Keratinocyte (primary cell): ENCODE measurements at regions not wholly inside any gene's neighbourhood (a gene's known extent, or its start where the extent isn't known, plus 50 kb on each side); places are given as distances from the start of the nearest gene placed in this dataset.

ENCODE experiments used
- EZH2 ChIP-seq: IDR thresholded peaks from one replicate; pipeline ENCODE4 v1.6.1; 2012; ENCODE audit warnings: inconsistent platforms, mild to moderate bottlenecking, low read length, moderate library complexity
- TF ChIP-seq, protein P1 (sequence below), 3 experiments: IDR thresholded peaks in 1 of 3; conservative IDR thresholded peaks in 1 of 3; optimal IDR thresholded peaks in 1 of 3; 2 replicates in 2 of 3; 3 replicates in 1 of 3; pipeline versions ENCODE3 to v1.5.1; 2011; ENCODE audit warnings: low read length in 3 of 3, mild to moderate bottlenecking in 3 of 3, moderate library complexity in 2 of 3, control low read depth in 1 of 3, inconsistent platforms in 1 of 3; ENCODE audit not compliant: insufficient read depth in 2 of 3; ENCODE audit errors: extremely low read depth in 1 of 3

DNA sequence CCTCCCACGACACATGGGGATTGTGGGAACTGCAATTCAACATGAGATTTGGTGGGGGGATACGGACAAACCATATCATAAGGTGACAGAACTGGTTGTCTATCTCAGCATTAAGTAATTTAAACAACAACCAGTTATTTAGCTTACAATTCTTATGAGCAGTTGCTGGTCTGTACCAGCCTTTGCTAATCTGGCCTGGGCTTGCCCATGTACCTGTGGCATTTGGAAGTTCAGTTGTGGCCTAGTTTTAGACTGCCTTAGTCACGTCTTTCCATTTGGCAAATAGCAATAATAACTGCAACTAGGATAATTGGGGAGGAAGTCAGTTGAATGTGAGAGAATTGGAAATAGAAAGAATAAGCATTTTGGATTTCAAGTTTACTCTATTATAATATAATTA, 441.8 kb upstream of the CXADR start:
- TF ChIP-seq, protein P1, sequence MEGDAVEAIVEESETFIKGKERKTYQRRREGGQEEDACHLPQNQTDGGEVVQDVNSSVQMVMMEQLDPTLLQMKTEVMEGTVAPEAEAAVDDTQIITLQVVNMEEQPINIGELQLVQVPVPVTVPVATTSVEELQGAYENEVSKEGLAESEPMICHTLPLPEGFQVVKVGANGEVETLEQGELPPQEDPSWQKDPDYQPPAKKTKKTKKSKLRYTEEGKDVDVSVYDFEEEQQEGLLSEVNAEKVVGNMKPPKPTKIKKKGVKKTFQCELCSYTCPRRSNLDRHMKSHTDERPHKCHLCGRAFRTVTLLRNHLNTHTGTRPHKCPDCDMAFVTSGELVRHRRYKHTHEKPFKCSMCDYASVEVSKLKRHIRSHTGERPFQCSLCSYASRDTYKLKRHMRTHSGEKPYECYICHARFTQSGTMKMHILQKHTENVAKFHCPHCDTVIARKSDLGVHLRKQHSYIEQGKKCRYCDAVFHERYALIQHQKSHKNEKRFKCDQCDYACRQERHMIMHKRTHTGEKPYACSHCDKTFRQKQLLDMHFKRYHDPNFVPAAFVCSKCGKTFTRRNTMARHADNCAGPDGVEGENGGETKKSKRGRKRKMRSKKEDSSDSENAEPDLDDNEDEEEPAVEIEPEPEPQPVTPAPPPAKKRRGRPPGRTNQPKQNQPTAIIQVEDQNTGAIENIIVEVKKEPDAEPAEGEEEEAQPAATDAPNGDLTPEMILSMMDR (optimal IDR thresholded peaks at IDR 0.05 in 1 of 3, IDR thresholded peaks at IDR 0.05 in 1 of 3, conservative IDR thresholded peaks at IDR 0.05 in 1 of 3; ENCODE audit: extremely low read depth in 1 of 3, insufficient read depth in 2 of 3, low read length in 3 of 3) = no peak
- TF ChIP-seq EZH2 = no peak
